ENCODE measurements at regions not wholly inside any gene's neighbourhood (a gene's known extent, or its start where the extent isn't known, plus 50 kb on each side); places are given as distances from the start of the nearest gene placed in this dataset.
A peak's percentile ranks its signal among the peaks of the same experiment; 100 is the strongest.

DNA sequence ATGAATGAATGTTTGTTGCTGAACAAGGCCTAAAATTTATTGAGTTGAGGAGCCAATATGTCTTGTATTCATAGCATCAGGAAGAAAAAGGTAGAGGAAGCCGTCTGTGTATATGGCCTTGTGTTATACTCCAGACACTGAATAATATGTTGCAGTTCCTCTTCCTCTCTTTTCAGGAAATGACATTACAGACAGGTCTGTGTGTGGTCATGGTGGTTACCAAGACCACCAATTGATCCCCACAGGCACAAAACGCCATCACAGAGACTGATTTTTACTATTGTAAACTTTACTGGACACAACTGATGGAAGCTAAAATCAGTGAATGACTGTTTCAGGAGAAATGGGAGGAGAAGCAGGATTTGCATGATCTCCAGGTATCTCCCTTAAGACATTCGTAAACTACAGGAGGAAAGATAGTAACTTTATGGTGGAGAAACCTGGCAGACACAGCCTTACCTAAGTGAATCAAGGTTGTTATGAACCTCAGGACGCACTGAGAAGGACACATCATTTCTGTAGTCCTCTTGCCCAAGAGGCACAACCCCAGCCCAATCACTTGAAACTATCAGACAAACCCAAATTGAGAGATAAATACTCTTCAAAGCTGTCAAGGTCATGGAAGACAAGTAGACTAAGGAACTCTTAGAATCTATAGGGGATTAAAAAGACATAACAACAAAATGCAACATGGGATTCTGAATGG is 334.1 kb upstream of the RGS6 start:
- TF ChIP-seq, protein P1, sequence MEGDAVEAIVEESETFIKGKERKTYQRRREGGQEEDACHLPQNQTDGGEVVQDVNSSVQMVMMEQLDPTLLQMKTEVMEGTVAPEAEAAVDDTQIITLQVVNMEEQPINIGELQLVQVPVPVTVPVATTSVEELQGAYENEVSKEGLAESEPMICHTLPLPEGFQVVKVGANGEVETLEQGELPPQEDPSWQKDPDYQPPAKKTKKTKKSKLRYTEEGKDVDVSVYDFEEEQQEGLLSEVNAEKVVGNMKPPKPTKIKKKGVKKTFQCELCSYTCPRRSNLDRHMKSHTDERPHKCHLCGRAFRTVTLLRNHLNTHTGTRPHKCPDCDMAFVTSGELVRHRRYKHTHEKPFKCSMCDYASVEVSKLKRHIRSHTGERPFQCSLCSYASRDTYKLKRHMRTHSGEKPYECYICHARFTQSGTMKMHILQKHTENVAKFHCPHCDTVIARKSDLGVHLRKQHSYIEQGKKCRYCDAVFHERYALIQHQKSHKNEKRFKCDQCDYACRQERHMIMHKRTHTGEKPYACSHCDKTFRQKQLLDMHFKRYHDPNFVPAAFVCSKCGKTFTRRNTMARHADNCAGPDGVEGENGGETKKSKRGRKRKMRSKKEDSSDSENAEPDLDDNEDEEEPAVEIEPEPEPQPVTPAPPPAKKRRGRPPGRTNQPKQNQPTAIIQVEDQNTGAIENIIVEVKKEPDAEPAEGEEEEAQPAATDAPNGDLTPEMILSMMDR (IDR thresholded peaks at IDR 0.05; ENCODE audit: insufficient read depth, low read length), result no peak
- TF ChIP-seq POLR2AphosphoS5 (IDR thresholded peaks at IDR 0.05; ENCODE audit: low read depth) (no peak), SPI1 (IDR thresholded peaks at IDR 0.05; ENCODE audit: borderline replicate concordance, low read depth) (peak; percentile 84), GABPA (IDR thresholded peaks at IDR 0.05; ENCODE audit: low read depth) (no peak)
- TF ChIP-seq, protein P2, sequence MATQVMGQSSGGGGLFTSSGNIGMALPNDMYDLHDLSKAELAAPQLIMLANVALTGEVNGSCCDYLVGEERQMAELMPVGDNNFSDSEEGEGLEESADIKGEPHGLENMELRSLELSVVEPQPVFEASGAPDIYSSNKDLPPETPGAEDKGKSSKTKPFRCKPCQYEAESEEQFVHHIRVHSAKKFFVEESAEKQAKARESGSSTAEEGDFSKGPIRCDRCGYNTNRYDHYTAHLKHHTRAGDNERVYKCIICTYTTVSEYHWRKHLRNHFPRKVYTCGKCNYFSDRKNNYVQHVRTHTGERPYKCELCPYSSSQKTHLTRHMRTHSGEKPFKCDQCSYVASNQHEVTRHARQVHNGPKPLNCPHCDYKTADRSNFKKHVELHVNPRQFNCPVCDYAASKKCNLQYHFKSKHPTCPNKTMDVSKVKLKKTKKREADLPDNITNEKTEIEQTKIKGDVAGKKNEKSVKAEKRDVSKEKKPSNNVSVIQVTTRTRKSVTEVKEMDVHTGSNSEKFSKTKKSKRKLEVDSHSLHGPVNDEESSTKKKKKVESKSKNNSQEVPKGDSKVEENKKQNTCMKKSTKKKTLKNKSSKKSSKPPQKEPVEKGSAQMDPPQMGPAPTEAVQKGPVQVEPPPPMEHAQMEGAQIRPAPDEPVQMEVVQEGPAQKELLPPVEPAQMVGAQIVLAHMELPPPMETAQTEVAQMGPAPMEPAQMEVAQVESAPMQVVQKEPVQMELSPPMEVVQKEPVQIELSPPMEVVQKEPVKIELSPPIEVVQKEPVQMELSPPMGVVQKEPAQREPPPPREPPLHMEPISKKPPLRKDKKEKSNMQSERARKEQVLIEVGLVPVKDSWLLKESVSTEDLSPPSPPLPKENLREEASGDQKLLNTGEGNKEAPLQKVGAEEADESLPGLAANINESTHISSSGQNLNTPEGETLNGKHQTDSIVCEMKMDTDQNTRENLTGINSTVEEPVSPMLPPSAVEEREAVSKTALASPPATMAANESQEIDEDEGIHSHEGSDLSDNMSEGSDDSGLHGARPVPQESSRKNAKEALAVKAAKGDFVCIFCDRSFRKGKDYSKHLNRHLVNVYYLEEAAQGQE (IDR thresholded peaks at IDR 0.05; ENCODE audit: insufficient replicate concordance, low read depth), result no peak
